CD14-positive monocyte (primary cell): ENCODE measurements at regions not wholly inside any gene's neighbourhood (a gene's known extent, or its start where the extent isn't known, plus 50 kb on each side); places are given as distances from the start of the nearest gene placed in this dataset.
A peak's percentile ranks its signal among the peaks of the same experiment; 100 is the strongest.

Source experiments
- DNase-seq, 3 donors: peaks; one replicate each; pipeline ENCODE4 v3.0.0-alpha.2; 2011 to 2022
- H2AFZ ChIP-seq: 2 replicates; pipeline ENCODE4 v1.6.0; 2012; ENCODE audit warnings: mild to moderate bottlenecking, low read depth, low read length, inconsistent platforms; ENCODE audit not compliant: insufficient read depth, poor library complexity, severe bottlenecking
- H3K27ac ChIP-seq, 2 donors: 1 replicate in 1 of 2; 2 replicates in 1 of 2; pipeline ENCODE4 v1.5.1; 2012 to 2013; ENCODE audit warnings: low read length in 2 of 2, control low read depth in 1 of 2, inconsistent platforms in 1 of 2, low read depth in 1 of 2, mild to moderate bottlenecking in 1 of 2
- H3K27me3 ChIP-seq, 2 donors: one replicate each; pipeline versions ENCODE4 v1.6.0 to v1.6.1; 2011 to 2013; ENCODE audit warnings: low read length in 2 of 2; ENCODE audit not compliant: control insufficient read depth in 2 of 2, insufficient read depth in 2 of 2
- H3K36me3 ChIP-seq, 2 donors: replicated peaks in 1 of 2; 1 replicate in 1 of 2; 2 replicates in 1 of 2; pipeline versions ENCODE4 v1.5.1 to v1.6.1; 2012 to 2013; ENCODE audit warnings: low read length in 2 of 2, control low read depth in 1 of 2, inconsistent platforms in 1 of 2, mild to moderate bottlenecking in 1 of 2; ENCODE audit not compliant: insufficient read depth in 2 of 2, control insufficient read depth in 1 of 2
- H3K4me1 ChIP-seq, 2 donors: 1 replicate in 1 of 2; 2 replicates in 1 of 2; pipeline versions ENCODE4 v1.5.1 to v1.6.1; 2012 to 2013; ENCODE audit warnings: low read length in 2 of 2, control low read depth in 1 of 2, inconsistent platforms in 1 of 2, mild to moderate bottlenecking in 1 of 2, moderate library complexity in 1 of 2; ENCODE audit not compliant: insufficient read depth in 2 of 2, control insufficient read depth in 1 of 2
- H3K4me2 ChIP-seq: replicated peaks from 2 replicates; pipeline ENCODE3; 2012; ENCODE audit warnings: low read length, moderate library complexity, mild to moderate bottlenecking; ENCODE audit not compliant: poor library complexity, severe bottlenecking; ENCODE audit errors: extremely low read depth
- H3K4me3 ChIP-seq, 3 experiments: fragments of 200-600 bp in 1 of 3; sonication (generic) in 1 of 3; replicated peaks in 1 of 3; 1 replicate in 2 of 3; 2 replicates in 1 of 3; pipeline ENCODE4 v1.5.1; 2011 to 2013; ENCODE audit warnings: low read length in 3 of 3, mild to moderate bottlenecking in 3 of 3, control low read depth in 2 of 3, low read depth in 2 of 3, inconsistent platforms in 1 of 3, moderate library complexity in 1 of 3
- H3K79me2 ChIP-seq: 2 replicates; pipeline ENCODE4 v1.6.0; 2012; ENCODE audit warnings: mild to moderate bottlenecking, control low read depth, inconsistent platforms, low read length, moderate library complexity; ENCODE audit not compliant: insufficient read depth
- H3K9ac ChIP-seq: 2 replicates; pipeline ENCODE4 v1.6.0; 2017; ENCODE audit warnings: low read length, mild to moderate bottlenecking; ENCODE audit not compliant: insufficient read depth, poor library complexity, severe bottlenecking
- H3K9me3 ChIP-seq, 2 donors: replicated peaks in 1 of 2; 1 replicate in 1 of 2; 2 replicates in 1 of 2; pipeline versions ENCODE4 v1.5.1 to v1.6.1; 2012 to 2013; ENCODE audit warnings: low read length in 2 of 2, control low read depth in 1 of 2; ENCODE audit not compliant: control insufficient read depth in 1 of 2, insufficient read depth in 1 of 2
- H4K20me1 ChIP-seq: 2 replicates; pipeline ENCODE4 v1.6.0; 2012; ENCODE audit warnings: mild to moderate bottlenecking, low read length, control low read depth, moderate library complexity; ENCODE audit not compliant: insufficient read depth
- H3K27ac Mint-ChIP-seq, 7 donors: one replicate each; pipeline ENCODE4 v1.8.0; 2020; ENCODE audit warnings: mild to moderate bottlenecking in 7 of 7, mixed read lengths in 7 of 7, moderate library complexity in 6 of 7, inconsistent platforms in 2 of 7
- H3K27me3 Mint-ChIP-seq, 3 donors: one replicate each; pipeline ENCODE4 v1.8.0; 2021 to 2022; ENCODE audit warnings: low read depth in 3 of 3, mild to moderate bottlenecking in 3 of 3, mixed read lengths in 3 of 3, moderate library complexity in 3 of 3, inconsistent platforms in 1 of 3
- H3K36me3 Mint-ChIP-seq, 2 donors: one replicate each; pipeline ENCODE4 v1.8.0; 2020; ENCODE audit warnings: mixed read lengths in 2 of 2, inconsistent platforms in 1 of 2, mild to moderate bottlenecking in 1 of 2
- H3K4me1 Mint-ChIP-seq: one replicate; pipeline ENCODE4 v1.8.0; 2020; ENCODE audit warnings: mild to moderate bottlenecking, mixed read lengths
- H3K4me3 Mint-ChIP-seq, 2 donors: one replicate each; pipeline ENCODE4 v1.8.0; 2020; ENCODE audit warnings: mild to moderate bottlenecking in 2 of 2, mixed read lengths in 2 of 2, moderate library complexity in 1 of 2
- H3K9me3 Mint-ChIP-seq, 7 donors: one replicate each; pipeline ENCODE4 v1.8.0; 2020 to 2022; ENCODE audit warnings: mixed read lengths in 7 of 7, mild to moderate bottlenecking in 6 of 7, moderate library complexity in 6 of 7, inconsistent platforms in 2 of 7
- CTCF ChIP-seq: fragments of 200-600 bp; IDR thresholded peaks from one replicate; pipeline ENCODE4 v1.8.0; 2022; ENCODE audit warnings: antibody characterized with exemption, mild to moderate bottlenecking
- WGBS: methylation state at CpG from one replicate; pipeline ENCODE4 v1.1.5; 2013; ENCODE audit warnings: missing lambda C conversion rate; ENCODE audit not compliant: insufficient coverage; 5-methylcytosine and 5-hydroxymethylcytosine counted together
- intact Hi-C, 2 donors: fragments of 100-400 bp; cut with micrococcal nuclease; formaldehyde crosslinking; loops; one replicate each; pipeline versions ENCODE4 v1.15.0 to v1.15.1; 2023

GRCh38 chr2:42971947-42972736, 179.8 kb upstream of the HAAO start:
- peaks cover 86% of the 10 kb centered on the region for H3K4me1 Mint-ChIP-seq
- H3K27me3 Mint-ChIP-seq: peaks cover 0 to 1% (median 1%) of the 10 kb centered on the region in 3 donors
- no peaks in the 10 kb centered on the region for H4K20me1 ChIP-seq
- H3K27me3 ChIP-seq: no peaks in the 10 kb centered on the region
- no peaks in the 10 kb centered on the region for H3K79me2 ChIP-seq
- no peak overlapping the region for H3K4me3 ChIP-seq
- H3K27ac ChIP-seq: no peak overlapping the region
- peaks cover 0 to 1% of the 10 kb centered on the region in 2 donors for H3K36me3 Mint-ChIP-seq
- WGBS: no CpG with 5 or more reads among the region's 7 CpGs
- no peaks in the 10 kb centered on the region for H3K9me3 ChIP-seq
- no peak overlapping the region for H3K9ac ChIP-seq
- H3K36me3 ChIP-seq: no peaks in the 10 kb centered on the region
- intact Hi-C loops: loop anchor here in 1 of 2 donors (10.0 kb wide), 2 partner anchors 153 to 513 kb away; no protein-coding TSS in a partner anchor
- no peak overlapping the region for H3K4me2 ChIP-seq
- H3K27ac Mint-ChIP-seq: peak overlapping the region in 3 of 7 donors; percentile 38 to 81 (median 73)
- no peak overlapping the region for H2AFZ ChIP-seq
- peaks cover 0 to 1% (median 0%) of the 10 kb centered on the region in 7 donors for H3K9me3 Mint-ChIP-seq
- H3K4me1 ChIP-seq: peaks cover 56 to 70% of the 10 kb centered on the region in 2 donors
- DNase-seq: no peak
- H3K4me3 Mint-ChIP-seq: no peak overlapping the region
- no peak for TF ChIP-seq CTCF

- DNase-seq: no peak
- no peak overlapping the region for H3K4me2 ChIP-seq
- H3K9me3 ChIP-seq: no peaks in the 10 kb centered on the region
- H4K20me1 ChIP-seq: no peaks in the 10 kb centered on the region
- peaks cover 0 to 1% (median 0%) of the 10 kb centered on the region in 7 donors for H3K9me3 Mint-ChIP-seq
- no peaks in the 10 kb centered on the region for H3K27me3 ChIP-seq
- no peaks in the 10 kb centered on the region for H3K79me2 ChIP-seq
- H3K4me1 Mint-ChIP-seq: peaks cover 79% of the 10 kb centered on the region
- peaks cover 50 to 62% of the 10 kb centered on the region in 2 donors for H3K4me1 ChIP-seq
- no peak overlapping the region for H3K27ac ChIP-seq
- no peak overlapping the region for H3K4me3 ChIP-seq
- H2AFZ ChIP-seq: no peak overlapping the region
- intact Hi-C loops: loop anchor here in 1 of 2 donors (10.0 kb wide), 2 partner anchors 153 to 513 kb away; no protein-coding TSS in a partner anchor
- H3K27me3 Mint-ChIP-seq: peaks cover 0 to 3% (median 1%) of the 10 kb centered on the region in 3 donors
- no peak overlapping the region for H3K9ac ChIP-seq
- peaks cover 0 to 1% of the 10 kb centered on the region in 2 donors for H3K36me3 Mint-ChIP-seq
- no peak overlapping the region for H3K4me3 Mint-ChIP-seq
- WGBS: 86% methylated on average over 4 of the region's 8 CpGs
- H3K27ac Mint-ChIP-seq: peak overlapping the region in 1 of 7 donors; percentile 83
- no peaks in the 10 kb centered on the region for H3K36me3 ChIP-seq
- TF ChIP-seq CTCF: no peak
Measured at GRCh38 chr2:42971381-42971780, 179.0 kb upstream of the HAAO start.
